ENCODE measurements at regions not wholly inside any gene's neighbourhood (a gene's known extent, or its start where the extent isn't known, plus 50 kb on each side); places are given as distances from the start of the nearest gene placed in this dataset.
A peak's percentile ranks its signal among the peaks of the same experiment; 100 is the strongest.
"Not testable (repeated sequence)": the region's sequence is repeated elsewhere in the genome, so short reads cannot be mapped to it uniquely, and the experiment has no call there.

DNA sequence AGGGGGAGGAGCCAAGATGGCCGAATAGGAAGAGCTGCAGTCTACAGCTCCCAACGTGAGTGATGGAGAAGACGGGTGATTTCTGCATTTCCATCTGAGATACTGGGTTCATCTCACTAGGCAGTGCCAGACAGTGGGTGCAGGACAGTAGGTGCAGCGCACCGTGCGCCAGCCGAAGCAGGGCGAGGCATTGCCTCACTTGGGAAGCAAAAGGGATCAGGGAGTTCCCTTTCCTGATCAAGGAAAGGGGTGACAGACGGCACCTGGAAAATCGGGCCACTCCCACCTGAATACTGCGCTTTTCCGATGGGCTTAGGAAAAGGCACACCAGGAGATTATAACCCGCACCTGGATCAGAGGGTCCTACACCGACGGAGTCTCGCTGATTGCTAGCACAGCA, 121.1 kb upstream of the SESTD1 start:
- DNase-seq, result not testable (repeated sequence)

- DNase-seq, result no peak
Measured at GRCh38 chr2:179383975-179384374, 119.3 kb upstream of the SESTD1 start.

GRCh38 chr2:179377296-179377695, 112.7 kb upstream of the SESTD1 start:
- DNase-seq, result no peak

DNA sequence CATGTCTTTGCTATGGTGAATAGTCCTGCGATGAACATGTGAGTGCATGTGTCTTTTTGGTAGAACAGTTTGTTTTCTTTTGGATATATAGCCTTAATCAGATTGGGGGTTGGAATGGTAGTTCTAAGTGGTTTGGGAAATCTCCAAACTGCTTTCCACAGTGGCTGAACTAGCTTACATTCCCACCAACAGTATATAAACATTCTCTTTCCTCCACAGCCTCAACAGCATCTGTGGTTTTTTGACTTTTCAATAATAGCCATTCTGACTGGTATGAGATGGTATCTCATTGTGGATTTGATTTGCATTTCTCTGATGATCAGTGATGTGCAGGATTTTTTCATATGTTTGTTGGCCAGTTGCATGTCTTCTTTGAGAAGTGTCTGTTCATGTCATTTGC, 112.2 kb upstream of the SESTD1 start:
- DNase-seq, result no peak

- DNase-seq, result no peak
Measured at GRCh38 chr2:179373816-179374215, 109.2 kb upstream of the SESTD1 start.

- DNase-seq, result not testable (repeated sequence)
Measured at GRCh38 chr2:179365561-179365960, 100.9 kb upstream of the SESTD1 start.

GRCh38 chr2:179355881-179356280, 91.2 kb upstream of the SESTD1 start:
- no peak for DNase-seq

DNA sequence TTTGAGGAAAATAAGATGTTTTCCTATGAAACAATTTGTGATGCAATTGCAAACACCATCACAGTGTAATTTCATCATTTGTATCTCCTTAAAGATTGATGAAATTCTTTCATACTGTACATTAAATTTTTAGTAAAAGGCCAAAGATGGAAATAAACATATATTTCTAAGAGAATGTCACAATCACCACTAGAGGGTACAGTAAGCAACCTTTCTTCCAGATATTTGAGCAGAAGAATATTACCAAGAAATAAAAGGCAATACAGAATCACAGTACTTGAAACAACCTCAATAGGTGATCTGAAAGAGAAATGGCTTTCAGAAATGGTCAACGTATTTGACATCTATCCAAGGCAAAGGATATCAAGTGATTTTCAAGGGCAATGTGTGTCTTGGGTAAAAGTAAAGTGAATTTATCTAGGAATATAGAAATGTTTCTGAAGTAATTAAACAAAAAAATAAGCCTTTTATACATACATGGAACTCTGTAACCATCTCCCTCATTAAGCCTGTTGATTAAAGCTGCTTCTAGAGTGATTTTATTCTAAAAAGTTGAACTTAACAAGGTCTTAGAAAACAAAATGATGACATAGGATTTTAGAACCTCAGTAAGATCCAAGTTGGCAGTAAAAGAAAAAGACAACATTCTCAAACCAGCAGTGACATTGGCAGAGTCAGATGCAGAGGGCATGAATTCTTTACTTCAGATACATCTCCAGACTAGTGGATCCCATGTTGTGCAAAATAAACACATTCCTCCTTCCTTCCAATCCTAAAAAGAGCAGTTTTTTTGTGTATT, 90.3 kb upstream of the SESTD1 start:
- DNase-seq, result no peak

GRCh38 chr2:179354296-179354695, 89.7 kb upstream of the SESTD1 start:
- no peak for DNase-seq

DNA sequence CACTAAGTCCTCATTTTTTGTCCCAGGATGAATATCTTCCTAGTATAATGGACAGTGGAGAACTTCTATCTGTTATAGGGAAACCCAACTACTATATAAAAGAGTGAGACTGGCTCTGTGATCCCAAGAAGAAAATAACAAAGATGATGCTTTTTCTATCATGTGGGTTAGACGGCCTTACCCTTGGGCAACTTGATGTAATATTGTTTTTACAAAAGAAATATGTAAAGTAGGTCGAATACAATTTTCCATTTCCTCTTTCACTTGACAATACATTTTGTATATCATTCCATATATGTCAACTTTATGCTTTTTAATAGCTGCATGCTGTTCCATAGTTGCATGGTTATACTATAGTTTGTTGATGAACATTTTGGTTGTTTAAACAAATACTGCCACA, 87.5 kb upstream of the SESTD1 start:
- peak; percentile 10 for DNase-seq

GRCh38 chr2:179351057-179351456, 86.4 kb upstream of the SESTD1 start:
- DNase-seq, result no peak

DNA sequence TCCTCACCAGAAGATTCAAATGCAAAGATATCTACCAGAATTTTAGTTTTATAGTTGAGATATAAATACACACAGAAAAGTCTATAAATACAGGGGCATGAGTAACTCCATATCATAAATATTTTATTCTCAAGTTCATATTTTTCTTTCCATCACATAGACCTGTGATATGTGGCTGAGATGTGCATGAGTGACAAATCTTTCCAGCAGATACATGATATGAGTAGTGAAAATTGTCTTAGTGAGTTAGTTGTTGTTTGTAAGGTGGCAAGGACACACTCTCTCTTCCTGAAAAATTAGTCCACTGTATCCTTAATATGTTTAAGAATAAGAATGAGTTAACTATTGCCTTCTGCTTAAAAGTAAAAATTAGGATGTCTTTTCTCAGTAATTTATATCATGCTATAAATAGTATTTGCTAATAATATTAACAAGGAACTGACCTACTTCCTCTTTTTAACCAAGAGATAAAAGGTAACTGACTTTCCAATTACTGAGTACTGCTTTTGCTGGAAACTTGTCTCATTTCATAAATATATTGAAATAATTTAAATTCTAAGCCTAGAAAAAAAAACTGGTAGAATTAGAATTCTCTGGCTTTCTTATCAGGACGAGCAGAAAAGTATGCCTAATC, 85.2 kb upstream of the SESTD1 start:
- DNase-seq, result no peak

DNA sequence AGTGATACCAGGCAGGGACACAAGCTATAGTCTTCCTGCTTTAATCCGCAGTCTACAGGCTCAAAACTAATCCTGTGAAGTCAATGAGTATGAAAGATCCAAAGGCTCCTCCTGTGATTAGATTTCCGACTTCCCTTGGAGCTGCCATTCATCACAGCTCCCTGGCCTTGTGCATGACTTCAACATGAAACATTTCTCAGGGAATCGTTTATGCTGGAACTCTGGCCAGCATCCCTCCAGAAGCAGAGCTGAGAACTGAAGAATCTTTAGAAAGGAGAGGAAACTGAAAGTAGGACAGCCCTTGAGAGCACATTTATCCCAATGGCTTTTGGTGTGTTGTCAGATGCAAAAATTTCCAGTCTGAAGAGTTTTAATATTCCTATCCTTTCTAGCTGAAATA, 84.3 kb upstream of the SESTD1 start:
- DNase-seq, result no peak

GRCh38 chr2:179344970-179345369, 80.3 kb upstream of the SESTD1 start:
- DNase-seq, result no peak

- no peak for DNase-seq
Measured at GRCh38 chr2:179344280-179344964, 79.8 kb upstream of the SESTD1 start.

DNA sequence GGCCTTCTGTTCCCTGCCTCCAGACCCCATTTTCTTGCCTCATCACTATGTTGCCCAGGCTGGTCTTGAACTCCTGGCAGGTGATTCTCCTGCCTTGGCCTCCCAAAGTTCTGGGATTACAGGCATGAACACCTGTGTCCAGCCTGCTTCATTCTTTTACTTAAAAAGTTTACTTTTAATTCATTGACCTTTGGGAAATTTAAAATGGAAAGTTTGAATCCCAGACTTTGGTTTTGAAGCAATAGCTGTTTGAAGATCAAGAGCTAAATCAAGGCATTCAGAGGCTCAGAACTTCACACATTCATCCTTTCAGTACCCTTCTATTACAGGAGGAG, 79.3 kb upstream of the SESTD1 start:
- DNase-seq, result no peak

DNA sequence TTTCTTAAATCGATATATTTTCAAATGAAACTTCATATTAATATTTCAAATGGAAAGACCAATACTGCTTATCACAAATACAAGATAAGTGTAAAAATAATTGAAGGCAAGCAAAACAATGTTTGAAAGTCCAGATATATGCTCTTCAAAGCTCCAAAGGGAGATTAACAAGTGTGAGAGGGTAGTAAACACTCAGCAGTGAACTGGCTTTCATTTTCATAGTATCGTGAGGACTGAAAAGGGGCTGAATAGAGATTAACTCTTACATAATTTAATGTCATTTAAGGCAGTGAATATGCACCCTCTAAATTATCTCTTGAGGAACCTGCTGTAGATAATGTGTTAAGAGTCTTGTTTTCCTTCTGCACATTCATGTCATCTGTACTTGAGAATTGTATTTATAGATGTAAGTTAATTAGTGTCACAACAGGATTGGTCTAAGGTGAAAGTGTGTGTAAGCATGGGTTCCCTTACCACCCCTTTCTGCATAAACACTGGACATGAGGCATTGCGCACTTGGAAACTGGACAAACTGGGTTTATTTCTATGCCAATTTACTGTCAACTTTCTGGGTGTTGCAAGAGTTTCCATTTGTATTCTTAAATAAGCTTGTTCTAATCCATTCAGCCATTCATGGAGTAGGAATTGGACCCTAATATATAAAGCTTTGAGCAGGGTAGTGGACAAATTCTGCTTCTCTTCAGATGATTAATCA, 76.7 kb upstream of the SESTD1 start:
- DNase-seq, result no peak

- DNase-seq, result peak; percentile 47
Measured at GRCh38 chr2:179340678-179341077, 76.0 kb upstream of the SESTD1 start.

- peak; percentile 13 for DNase-seq
Measured at GRCh38 chr2:179338681-179339080, 74.0 kb upstream of the SESTD1 start.

- no peak for DNase-seq
Measured at GRCh38 chr2:179336782-179337534, 72.3 kb upstream of the SESTD1 start.

- no peak for DNase-seq
Measured at GRCh38 chr2:179335732-179336131, 71.1 kb upstream of the SESTD1 start.

- no peak for DNase-seq
Measured at GRCh38 chr2:179332903-179333302, 68.3 kb upstream of the SESTD1 start.

GRCh38 chr2:179331061-179331460, 66.4 kb upstream of the SESTD1 start:
- DNase-seq, result no peak

Measured in suppressor macrophage treated with lipopolysaccharide for 4 hours (primary cell).